ENCODE measurements at regions not wholly inside any gene's neighbourhood (a gene's known extent, or its start where the extent isn't known, plus 50 kb on each side); places are given as distances from the start of the nearest gene placed in this dataset.

DNA sequence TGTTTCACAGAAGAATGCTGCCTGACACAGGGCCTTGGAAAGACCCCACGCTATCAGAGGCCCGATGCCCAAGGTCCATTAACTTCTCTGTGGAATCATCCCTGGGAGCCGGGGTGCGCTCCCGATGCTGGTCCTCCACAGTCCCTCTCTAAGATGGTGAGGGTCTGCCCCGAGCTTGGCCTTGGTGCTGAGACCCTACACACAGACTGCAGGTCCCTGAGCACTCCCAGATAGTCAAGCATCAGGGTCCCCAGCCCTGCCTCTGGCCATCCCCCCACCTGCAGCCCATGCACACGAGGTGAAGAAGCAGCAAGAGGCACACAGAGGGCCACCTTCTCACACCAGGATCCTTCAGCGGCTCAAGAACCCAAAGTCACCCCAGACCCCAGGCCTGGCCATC lies 263.3 kb downstream of the MYCN start:
- no peak overlapping the region for H3K27ac Mint-ChIP-seq (ENCODE audit: unreplicated experiment)
- H3K4me3 Mint-ChIP-seq (ENCODE audit: unreplicated experiment), result no peak overlapping the region
- H3K36me3 Mint-ChIP-seq (ENCODE audit: unreplicated experiment), result no peaks in the 10 kb centered on the region
- no peak for DNase-seq (ENCODE audit: extremely low spot score, unreplicated experiment)
- H3K27me3 Mint-ChIP-seq (ENCODE audit: unreplicated experiment), result no peaks in the 10 kb centered on the region
- TF ChIP-seq, protein P1, sequence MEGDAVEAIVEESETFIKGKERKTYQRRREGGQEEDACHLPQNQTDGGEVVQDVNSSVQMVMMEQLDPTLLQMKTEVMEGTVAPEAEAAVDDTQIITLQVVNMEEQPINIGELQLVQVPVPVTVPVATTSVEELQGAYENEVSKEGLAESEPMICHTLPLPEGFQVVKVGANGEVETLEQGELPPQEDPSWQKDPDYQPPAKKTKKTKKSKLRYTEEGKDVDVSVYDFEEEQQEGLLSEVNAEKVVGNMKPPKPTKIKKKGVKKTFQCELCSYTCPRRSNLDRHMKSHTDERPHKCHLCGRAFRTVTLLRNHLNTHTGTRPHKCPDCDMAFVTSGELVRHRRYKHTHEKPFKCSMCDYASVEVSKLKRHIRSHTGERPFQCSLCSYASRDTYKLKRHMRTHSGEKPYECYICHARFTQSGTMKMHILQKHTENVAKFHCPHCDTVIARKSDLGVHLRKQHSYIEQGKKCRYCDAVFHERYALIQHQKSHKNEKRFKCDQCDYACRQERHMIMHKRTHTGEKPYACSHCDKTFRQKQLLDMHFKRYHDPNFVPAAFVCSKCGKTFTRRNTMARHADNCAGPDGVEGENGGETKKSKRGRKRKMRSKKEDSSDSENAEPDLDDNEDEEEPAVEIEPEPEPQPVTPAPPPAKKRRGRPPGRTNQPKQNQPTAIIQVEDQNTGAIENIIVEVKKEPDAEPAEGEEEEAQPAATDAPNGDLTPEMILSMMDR (IDR thresholded peaks at IDR 0.05), result no peak
- H3K4me1 Mint-ChIP-seq (ENCODE audit: unreplicated experiment), result no peaks in the 10 kb centered on the region
- H3K9me3 Mint-ChIP-seq (ENCODE audit: unreplicated experiment), result peaks cover 27% of the 10 kb centered on the region

DNA sequence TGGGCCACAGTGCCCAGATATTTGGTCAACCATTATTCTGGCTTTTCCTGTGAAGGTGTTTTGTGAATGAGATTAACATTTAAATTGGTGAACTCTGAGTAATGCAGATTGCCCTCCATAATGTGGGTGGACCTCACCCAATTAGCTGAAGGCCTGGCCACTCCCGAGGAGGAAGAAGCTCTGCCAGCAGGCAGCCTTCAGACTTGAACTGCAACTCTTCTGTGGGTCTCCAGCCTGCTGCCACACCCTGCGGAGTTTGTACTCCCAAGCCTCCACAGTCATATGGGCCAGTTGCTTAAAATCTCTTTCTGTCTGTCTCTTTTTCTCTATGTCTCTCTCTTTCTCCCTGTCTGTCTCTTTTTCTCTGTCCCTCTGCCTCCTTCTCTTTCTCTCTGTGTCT lies 262.7 kb downstream of the MYCN start:
- Mint-ChIP-seq H3K4me1 (ENCODE audit: unreplicated experiment) (no peaks in the 10 kb centered on the region), H3K27me3 (ENCODE audit: unreplicated experiment) (no peaks in the 10 kb centered on the region), H3K4me3 (ENCODE audit: unreplicated experiment) (no peak overlapping the region), H3K36me3 (ENCODE audit: unreplicated experiment) (no peaks in the 10 kb centered on the region), H3K9me3 (ENCODE audit: unreplicated experiment) (peaks cover 26% of the 10 kb centered on the region), H3K27ac (ENCODE audit: unreplicated experiment) (no peak overlapping the region)
- TF ChIP-seq, protein P1 (IDR thresholded peaks at IDR 0.05), result no peak
- no peak for DNase-seq (ENCODE audit: extremely low spot score, unreplicated experiment)

DNA sequence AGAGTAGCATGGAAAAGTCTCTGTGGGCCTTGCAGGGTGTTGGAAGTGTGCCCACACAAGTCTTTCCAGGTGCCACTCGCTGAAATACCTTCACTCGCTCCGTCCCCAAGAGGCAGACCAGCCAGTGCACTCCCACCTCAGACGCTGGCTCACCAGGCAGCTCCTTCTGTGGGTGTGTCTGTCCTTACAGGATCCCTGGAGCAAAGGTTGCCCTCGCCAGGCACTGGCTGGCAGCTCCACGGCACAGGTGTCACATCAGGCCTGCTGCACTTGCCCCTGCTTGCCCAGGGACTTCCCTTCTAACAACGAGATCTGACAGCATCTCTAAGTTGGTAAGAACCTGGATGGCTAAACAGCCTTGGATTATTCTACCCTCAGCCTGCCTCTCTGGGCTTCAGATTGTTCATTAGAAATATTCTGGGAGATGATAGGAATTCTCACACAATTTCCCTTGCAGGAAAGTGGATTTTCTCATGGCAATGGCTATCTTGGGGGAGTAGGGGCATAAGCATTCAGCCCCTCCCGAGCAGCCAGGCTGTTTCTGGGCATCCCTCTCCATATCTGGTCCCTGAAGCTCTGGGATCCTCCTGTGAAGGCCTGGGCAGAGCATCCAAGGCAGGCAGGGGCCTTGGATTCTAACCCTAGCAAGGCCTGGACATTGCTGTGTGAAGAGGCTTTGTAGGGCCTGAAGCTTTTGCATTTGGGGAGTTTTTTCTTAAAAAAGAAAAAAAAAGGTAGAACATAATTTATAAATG lies 262.1 kb downstream of the MYCN start:
- H3K9me3 Mint-ChIP-seq (ENCODE audit: unreplicated experiment), result peaks cover 23% of the 10 kb centered on the region
- H3K27ac Mint-ChIP-seq (ENCODE audit: unreplicated experiment), result no peak overlapping the region
- H3K27me3 Mint-ChIP-seq (ENCODE audit: unreplicated experiment), result no peaks in the 10 kb centered on the region
- no peak for DNase-seq (ENCODE audit: extremely low spot score, unreplicated experiment)
- H3K4me3 Mint-ChIP-seq (ENCODE audit: unreplicated experiment), result no peak overlapping the region
- H3K4me1 Mint-ChIP-seq (ENCODE audit: unreplicated experiment), result no peaks in the 10 kb centered on the region
- H3K36me3 Mint-ChIP-seq (ENCODE audit: unreplicated experiment), result no peaks in the 10 kb centered on the region
- TF ChIP-seq, protein P1 (IDR thresholded peaks at IDR 0.05), result no peak

DNA sequence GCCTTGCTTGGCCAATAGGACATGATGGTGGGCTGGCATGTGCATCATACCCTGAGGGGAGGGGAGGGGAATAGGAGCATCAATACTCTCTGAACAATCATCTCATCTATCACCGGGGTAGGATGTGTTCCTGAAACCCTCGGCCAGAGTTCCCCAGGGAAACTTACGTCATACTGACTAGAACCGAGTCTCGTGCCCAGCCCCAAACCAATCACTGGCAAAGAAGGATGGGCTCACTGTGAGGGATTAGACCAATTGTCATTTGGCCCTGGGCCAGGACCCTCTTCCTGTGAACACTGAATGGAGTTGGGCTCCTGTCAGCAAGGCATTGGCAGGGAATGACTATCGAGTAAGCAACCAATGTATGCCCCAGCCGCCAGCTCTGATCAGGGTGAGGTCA lies 261.5 kb downstream of the MYCN start:
- DNase-seq (ENCODE audit: extremely low spot score, unreplicated experiment), result no peak
- Mint-ChIP-seq H3K4me1 (ENCODE audit: unreplicated experiment) (no peaks in the 10 kb centered on the region), H3K9me3 (ENCODE audit: unreplicated experiment) (peaks cover 19% of the 10 kb centered on the region), H3K4me3 (ENCODE audit: unreplicated experiment) (no peak overlapping the region), H3K27me3 (ENCODE audit: unreplicated experiment) (no peaks in the 10 kb centered on the region), H3K36me3 (ENCODE audit: unreplicated experiment) (no peaks in the 10 kb centered on the region), H3K27ac (ENCODE audit: unreplicated experiment) (no peak overlapping the region)
- TF ChIP-seq, protein P1 (IDR thresholded peaks at IDR 0.05), result no peak

DNA sequence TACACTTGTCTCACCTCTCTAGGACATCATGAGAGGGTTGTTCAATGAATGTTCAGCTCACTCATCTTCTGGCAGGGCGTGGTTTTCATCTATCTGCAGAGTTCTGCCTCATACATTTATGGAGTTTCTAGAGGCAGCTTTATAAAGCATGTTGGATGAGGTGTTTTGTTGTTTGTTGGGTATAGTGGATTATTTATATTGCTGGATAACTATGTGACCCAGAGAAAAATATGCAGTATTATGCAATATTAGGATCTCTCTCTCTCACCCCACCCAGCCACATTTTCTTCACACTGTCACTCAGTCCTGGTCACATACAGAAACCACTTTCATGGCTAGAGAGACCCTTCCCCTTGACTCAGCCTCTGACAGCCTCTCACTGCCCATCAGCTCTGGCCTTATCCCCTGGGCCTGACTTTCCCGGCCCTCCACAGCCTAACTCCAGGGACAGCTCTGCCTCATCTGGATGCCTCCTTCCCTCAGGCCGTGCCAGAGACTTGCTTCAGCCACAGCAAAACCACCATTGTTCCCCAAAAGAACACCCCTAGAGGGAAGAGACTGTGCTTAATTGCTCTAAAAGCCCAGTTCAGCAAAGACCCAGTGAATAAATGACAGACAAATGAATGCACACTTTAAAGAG lies 260.3 kb downstream of the MYCN start:
- no peak overlapping the region for H3K4me3 Mint-ChIP-seq (ENCODE audit: unreplicated experiment)
- peaks cover 16% of the 10 kb centered on the region for H3K9me3 Mint-ChIP-seq (ENCODE audit: unreplicated experiment)
- TF ChIP-seq, protein P1 (IDR thresholded peaks at IDR 0.05), result no peak
- no peaks in the 10 kb centered on the region for H3K4me1 Mint-ChIP-seq (ENCODE audit: unreplicated experiment)
- H3K36me3 Mint-ChIP-seq (ENCODE audit: unreplicated experiment), result no peaks in the 10 kb centered on the region
- DNase-seq (ENCODE audit: extremely low spot score, unreplicated experiment), result no peak
- no peak overlapping the region for H3K27ac Mint-ChIP-seq (ENCODE audit: unreplicated experiment)
- H3K27me3 Mint-ChIP-seq (ENCODE audit: unreplicated experiment), result no peaks in the 10 kb centered on the region

All from osteocyte (in vitro differentiated cells).